ENCODE measurements at regions not wholly inside any gene's neighbourhood (a gene's known extent, or its start where the extent isn't known, plus 50 kb on each side); places are given as distances from the start of the nearest gene placed in this dataset.

- TF ChIP-seq, protein P1, sequence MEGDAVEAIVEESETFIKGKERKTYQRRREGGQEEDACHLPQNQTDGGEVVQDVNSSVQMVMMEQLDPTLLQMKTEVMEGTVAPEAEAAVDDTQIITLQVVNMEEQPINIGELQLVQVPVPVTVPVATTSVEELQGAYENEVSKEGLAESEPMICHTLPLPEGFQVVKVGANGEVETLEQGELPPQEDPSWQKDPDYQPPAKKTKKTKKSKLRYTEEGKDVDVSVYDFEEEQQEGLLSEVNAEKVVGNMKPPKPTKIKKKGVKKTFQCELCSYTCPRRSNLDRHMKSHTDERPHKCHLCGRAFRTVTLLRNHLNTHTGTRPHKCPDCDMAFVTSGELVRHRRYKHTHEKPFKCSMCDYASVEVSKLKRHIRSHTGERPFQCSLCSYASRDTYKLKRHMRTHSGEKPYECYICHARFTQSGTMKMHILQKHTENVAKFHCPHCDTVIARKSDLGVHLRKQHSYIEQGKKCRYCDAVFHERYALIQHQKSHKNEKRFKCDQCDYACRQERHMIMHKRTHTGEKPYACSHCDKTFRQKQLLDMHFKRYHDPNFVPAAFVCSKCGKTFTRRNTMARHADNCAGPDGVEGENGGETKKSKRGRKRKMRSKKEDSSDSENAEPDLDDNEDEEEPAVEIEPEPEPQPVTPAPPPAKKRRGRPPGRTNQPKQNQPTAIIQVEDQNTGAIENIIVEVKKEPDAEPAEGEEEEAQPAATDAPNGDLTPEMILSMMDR (IDR thresholded peaks at IDR 0.05; ENCODE audit: extremely low read depth in 1 of 2, insufficient read depth in 1 of 2, low read depth in 1 of 2, low read length in 2 of 2) = no peak
- TF ChIP-seq POLR2A (IDR thresholded peaks at IDR 0.05; ENCODE audit: low read depth, low read length) = no peak
These were observed 95.9 kb upstream of the PRR5 start for GRCh38 chr22:44606126-44606525.

All from endothelial cell of umbilical vein (primary cell).